IPS DF 4.7 (cell line): ENCODE measurements at regions not wholly inside any gene's neighbourhood (a gene's known extent, or its start where the extent isn't known, plus 50 kb on each side); places are given as distances from the start of the nearest gene placed in this dataset.
"Not testable (repeated sequence)": the region's sequence is repeated elsewhere in the genome, so short reads cannot be mapped to it uniquely, and the experiment has no call there.

ENCODE experiments used
- DNase-seq: peaks from one replicate; pipeline ENCODE4 v3.0.0-alpha.2; 2013; ENCODE audit warnings: low spot score; ENCODE audit errors: extremely low read depth

GRCh38 chr6:67112120-67112519 lies 1405.1 kb upstream of the EYS start:
- DNase-seq: no peak

DNA sequence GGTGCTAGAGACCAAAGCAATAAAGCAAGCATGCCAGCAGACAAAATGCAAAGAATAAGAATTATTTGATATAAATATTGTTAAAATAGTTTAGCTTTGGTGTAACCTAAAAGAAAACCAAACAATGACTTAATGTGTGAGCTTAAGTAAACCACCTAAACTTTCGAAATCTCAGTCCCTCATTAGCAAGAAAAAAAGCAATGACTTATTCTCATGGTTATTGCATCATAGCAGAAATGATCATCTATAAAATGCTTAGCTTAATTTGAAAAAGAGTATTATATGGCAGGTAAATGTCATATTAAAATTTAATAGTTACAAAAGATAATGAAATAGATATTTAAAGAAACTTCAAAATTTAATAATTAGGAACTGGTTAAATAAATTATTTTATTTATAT lies 1395.7 kb upstream of the EYS start:
- no peak for DNase-seq

GRCh38 chr6:67095618-67096226 lies 1388.7 kb upstream of the EYS start:
- DNase-seq: not testable (repeated sequence)

DNA sequence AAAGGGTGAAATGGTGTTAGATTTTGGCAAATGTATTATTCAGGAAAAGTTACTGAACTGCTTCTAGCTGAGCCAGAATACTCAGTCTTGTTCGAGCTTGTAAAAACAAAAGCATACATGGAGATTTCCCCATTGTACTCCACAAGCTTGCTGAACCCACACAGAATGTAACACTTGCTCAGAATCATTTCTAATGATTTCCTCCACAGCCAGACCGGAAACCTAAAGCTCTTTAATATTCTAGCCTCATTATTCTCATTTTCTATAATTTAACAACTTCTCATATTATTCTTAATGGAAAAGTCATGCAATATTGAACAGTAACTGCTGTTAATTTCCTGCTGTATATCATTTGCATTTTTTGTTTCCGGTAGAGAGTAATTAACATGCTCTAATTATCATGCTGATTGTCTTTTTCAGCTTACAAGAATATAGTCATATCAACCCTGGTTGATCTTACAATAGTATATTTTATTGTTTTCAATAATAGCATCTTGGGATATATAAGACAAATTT lies 1387.5 kb upstream of the EYS start:
- no peak for DNase-seq

GRCh38 chr6:67073938-67074337 lies 1366.9 kb upstream of the EYS start:
- DNase-seq: no peak

GRCh38 chr6:67068781-67069180 lies 1361.8 kb upstream of the EYS start:
- DNase-seq: no peak

DNA sequence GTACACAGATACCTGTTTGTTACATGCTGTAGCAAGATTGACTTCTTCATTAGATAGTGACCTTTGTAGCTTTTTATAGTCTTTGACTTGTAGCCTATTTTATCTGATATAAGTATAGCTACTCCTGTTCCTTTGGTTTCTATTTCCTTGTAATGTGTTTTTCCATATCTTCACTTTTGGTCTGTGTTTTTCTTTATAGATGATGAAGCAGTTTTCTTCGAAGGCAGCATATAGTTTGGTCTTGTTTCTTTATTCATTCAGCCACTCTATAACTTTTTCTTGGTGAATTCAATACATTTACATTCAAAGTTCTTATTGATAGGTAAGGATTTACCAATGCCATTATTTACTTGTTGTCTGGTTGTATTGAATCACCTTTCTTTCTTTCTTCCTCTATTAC lies 1357.3 kb upstream of the EYS start:
- DNase-seq: no peak

- no peak for DNase-seq
These were observed 1341.0 kb upstream of the EYS start for GRCh38 chr6:67047996-67048395.

DNA sequence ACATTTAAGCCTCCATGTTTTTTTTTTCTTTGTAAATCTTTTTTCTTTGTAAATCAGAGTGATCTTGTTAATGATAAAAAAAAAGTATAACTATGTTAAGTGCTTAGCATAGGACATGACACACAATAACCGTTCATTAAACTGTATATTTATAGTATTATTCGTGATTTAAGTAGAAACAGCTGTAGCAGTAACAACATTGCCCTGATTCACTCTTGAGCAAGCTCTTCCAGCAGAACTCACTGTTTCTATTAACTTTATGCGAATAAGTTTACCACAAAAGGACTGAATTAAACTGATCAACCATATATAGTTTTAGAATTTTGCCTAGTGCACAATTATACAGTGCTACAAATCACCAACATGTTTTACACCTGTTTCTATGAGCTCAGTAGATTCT lies 1338.0 kb upstream of the EYS start:
- DNase-seq: no peak

GRCh38 chr6:67031451-67031850 lies 1324.4 kb upstream of the EYS start:
- no peak for DNase-seq

DNA sequence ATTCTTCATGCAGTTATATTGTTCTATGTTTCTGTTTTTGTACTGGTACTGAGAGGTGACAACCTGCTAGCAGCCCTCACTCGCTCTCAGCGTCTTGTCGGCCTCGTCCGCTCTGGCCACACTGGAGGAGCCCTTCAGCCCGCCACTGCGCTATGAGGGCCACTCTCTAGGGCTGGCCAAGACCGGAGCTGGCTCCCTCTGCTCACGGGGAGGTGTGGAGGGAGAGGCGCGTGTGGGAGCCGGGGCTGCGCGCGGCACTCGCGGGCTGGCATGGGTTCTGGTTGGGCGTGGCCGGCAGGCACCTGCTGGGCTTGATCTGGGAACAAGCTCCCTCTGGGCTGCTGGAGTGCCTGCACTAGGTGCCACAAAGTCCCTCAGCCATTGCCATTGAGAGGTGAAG lies 1323.8 kb upstream of the EYS start:
- DNase-seq: no peak

DNA sequence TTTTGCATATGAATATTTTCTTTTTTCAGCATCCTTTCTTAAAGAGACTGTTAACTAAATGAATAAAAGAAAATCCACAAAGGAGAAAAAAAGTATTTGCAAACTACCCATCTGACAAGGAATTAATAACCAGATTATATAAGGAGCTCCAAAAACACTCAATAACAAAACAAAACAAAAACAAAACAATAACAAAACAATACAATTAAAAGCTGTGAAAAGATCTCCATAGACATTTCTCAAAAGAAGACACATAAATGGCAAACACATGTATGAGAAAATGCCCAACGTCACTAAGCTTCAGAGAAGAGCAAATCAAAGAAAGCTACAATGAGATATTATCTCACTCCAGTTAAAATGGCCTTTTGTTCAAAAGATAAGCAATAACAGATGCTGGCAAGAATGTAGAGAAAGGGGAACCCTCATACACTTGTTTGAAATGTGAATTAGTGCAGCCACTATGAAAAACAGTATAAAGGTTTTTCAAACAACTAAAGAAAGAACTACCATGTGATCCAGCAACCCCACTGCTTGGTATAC lies 1310.0 kb upstream of the EYS start:
- no peak for DNase-seq

GRCh38 chr6:67011441-67011840 lies 1304.4 kb upstream of the EYS start:
- DNase-seq: no peak

DNA sequence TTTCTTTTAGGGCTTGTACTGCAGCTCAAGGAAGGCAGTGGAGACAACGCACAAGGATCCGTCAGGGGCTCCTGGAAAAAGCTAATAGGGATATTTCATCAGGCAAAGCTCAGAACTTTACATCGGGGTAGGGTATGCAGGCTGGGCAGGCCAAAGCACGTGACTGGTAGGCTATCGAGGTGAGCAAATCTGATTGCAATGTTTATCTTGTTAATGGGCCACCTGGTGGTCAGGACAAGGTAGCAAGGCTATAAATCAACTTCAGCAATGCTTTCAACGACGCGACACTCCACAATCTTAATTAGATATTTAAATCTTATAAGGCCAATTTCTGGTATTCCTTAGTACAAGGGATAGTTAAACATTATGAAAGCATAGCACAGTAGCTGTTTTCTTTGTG lies 1302.8 kb upstream of the EYS start:
- DNase-seq: no peak

- no peak for DNase-seq
These were observed 1296.8 kb upstream of the EYS start for GRCh38 chr6:67003844-67004243.

- DNase-seq: no peak
These were observed 1293.1 kb upstream of the EYS start for GRCh38 chr6:67000121-67000520.

- not testable (repeated sequence) for DNase-seq
These were observed 1290.6 kb upstream of the EYS start for GRCh38 chr6:66997579-66997978.

DNA sequence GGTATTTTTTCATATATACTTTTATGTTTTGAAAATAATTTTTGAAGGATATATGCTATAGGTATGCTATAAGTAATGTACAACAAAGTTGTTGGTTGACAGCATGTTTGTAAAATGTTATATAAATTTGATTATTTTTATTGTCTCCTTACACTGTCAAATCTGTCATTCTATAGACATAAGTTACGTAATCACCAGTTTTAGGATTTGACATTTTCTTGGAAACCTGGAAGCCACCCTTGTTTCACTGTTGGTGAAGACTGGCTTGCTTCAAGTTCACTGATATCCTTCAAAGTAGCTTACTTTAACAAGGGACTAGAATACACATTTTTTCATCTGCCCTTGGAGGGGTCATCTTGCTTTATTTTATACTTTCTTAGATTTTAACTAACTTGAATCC lies 1288.6 kb upstream of the EYS start:
- DNase-seq: no peak

DNA sequence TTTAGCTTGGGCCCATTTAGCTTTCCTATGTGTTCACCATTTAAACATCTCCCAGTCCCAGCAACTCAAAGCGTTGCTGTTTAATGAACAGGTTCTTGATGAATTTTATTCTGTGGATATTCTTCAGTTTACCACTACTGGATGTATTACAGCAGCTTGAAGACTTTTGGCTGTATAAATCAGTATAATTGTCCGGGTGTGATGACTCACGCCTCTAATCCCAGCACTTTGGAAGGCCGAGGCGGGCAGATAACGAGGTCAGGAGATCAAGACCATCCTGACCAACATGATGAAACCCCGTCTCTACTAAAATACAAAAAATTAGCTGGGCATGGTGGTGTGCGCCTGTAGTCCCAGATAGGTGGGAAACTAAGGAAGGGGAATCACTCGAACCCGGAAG lies 1286.7 kb upstream of the EYS start:
- not testable (repeated sequence) for DNase-seq

DNA sequence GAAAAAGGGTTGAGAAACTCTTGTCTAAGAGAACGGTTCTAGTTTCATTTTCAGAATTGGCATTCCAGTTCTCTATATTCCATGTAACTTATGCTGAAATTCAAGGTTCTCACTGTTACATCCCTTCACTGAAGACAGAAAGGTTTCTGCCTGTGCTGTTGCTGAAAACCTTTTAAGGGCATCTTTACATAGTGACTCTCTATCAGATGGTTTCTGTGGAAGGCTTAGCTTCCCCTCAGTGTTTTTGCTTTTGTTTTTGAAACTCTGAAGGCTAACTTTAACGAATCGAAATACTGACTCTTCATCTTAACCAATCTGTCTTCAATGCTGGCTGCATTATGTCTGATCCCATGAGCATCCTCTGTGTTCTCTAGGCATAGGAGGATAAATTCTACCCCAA lies 1286.2 kb upstream of the EYS start:
- DNase-seq: no peak

- DNase-seq: no peak
These were observed 1285.6 kb upstream of the EYS start for GRCh38 chr6:66992660-66993059.

GRCh38 chr6:66986940-66987339 lies 1279.9 kb upstream of the EYS start:
- no peak for DNase-seq

- no peak for DNase-seq
These were observed 1278.8 kb upstream of the EYS start for GRCh38 chr6:66985816-66986215.

GRCh38 chr6:66970373-66970772 lies 1263.3 kb upstream of the EYS start:
- DNase-seq: no peak
